Left cardiac atrium (tissue), 4 donors: ENCODE measurements at regions not wholly inside any gene's neighbourhood (a gene's known extent, or its start where the extent isn't known, plus 50 kb on each side); places are given as distances from the start of the nearest gene placed in this dataset.
"Not testable (repeated sequence)": the region's sequence is repeated elsewhere in the genome, so short reads cannot be mapped to it uniquely, and the experiment has no call there.

ENCODE experiments used
- ATAC-seq, 2 donors: fragments of 200-7000 bp; cut with Tn5 transposase; one replicate each; pipeline ENCODE4 v1.9.1; 2020; ENCODE audit warnings: mild to moderate bottlenecking in 2 of 2, moderate library complexity in 2 of 2
- DNase-seq: peaks from one replicate; pipeline ENCODE4 v3.0.0-alpha.2; 2020
- intact Hi-C, 2 donors: fragments of 100-400 bp; cut with DNase I; formaldehyde crosslinking; loops; one replicate each; pipeline versions ENCODE4 v1.14.1 to v1.15.1; 2022 to 2023
- donor health status: DM: no; HTN: yes; CAD: no.
- donor health status: DM: no; HTN: yes; CAD: no; lungs with severe emphysema.
- donor health status: DM: yes; HTN: yes; CAD: no.
- donor health status: Dilated cardiomyopathy.

DNA sequence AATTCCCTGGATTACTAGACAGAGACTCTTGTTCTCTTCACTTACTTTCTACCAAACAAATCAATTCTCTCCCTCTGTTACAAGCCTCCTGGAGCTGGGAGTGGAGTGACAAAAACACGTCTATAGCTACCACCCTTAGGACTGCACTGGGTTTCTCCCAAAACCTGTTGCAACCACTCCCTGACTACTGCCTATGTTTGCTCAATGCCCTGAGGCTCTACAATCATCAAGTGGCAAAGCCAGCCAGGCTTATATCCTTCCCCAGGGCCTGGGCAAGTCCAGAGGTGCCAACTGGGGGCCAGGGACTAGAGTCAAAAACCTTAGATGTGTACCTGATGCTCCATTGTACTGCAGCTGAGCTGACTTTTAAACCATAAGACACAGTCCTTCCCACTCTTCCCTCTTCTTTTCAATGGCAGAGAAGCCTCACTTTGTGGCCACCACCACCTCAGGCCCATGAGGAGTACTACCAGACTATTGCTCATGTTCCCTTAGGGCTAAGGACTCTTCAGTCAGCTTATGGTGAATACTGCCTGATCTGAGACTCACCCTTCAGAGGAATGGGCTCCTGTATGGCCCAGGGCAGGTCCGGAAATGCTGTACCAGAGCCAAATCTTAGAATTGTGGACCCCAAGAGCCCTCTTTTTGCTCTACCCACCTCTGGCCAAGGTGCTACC, 125.4 kb upstream of the PLCL2 start:
- DNase-seq (no peak), ATAC-seq (no peak)
- intact Hi-C loops: no loop called here

DNA sequence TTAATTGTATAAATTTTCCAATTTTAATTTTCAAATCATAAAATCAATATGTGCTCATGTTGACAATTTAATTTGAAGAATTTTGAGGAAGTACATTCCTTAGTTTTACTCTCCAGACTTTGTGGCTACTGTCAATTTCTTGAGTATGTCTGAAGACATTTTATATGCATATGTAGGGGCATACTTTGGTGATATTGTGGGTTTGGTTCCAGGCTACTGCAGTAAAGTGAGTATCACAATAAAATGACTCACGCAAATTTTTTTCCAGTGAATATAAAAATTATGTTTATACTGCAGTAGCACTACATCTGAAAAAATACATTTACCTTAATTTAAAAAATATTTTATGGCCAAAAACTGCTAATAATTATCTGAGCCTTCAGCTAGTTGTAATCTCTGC, 123.2 kb upstream of the PLCL2 start:
- intact Hi-C loops: no loop called here
- no peak for ATAC-seq
- DNase-seq: no peak

DNA sequence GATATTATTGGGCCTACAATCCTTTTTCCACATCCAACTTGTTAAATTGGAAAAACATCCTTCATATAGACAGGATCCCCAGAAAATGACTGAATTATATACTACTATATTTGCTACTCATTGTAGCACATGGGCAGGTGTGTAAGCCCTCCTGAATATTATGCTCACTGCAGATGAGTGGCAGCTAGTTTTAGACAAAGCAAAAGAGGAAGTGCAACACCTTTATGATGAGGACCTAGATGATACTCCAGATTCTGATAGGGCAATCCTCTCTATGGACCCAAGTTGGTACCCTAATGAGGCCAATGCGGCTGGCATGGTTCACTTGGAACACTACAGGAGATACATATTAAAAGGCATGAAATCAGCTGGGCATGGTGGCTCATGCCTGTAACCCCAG, 119.1 kb upstream of the PLCL2 start:
- ATAC-seq (no peak), DNase-seq (no peak)
- intact Hi-C loops: no loop called here

DNA sequence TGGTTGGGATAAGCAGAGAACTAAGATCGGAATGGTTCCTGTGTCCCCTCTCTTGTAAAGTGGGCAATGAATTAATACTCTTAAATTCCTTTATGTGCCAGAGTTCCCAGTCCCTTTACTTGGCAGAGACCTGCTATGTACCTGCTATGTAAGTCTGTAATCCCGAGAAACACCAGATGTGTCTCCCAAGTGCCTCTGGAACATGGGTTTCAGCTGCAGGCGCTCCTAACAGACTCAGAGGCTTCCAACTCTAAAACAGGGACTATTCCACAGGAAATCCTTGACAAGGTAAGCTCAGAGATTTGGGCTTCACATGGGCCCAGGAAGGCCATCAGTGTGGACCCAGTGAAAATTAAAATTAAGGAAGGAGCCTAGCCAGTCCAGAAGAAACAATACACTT, 117.7 kb upstream of the PLCL2 start:
- intact Hi-C loops: no loop called here
- ATAC-seq (peak; percentile 31 to 60), DNase-seq (no peak)

- no peak for ATAC-seq
- DNase-seq: no peak
- intact Hi-C loops: no loop called here
These were observed 116.7 kb upstream of the PLCL2 start for GRCh38 chr3:16768014-16768413.

GRCh38 chr3:16768956-16769355, 115.8 kb upstream of the PLCL2 start:
- intact Hi-C loops: no loop called here
- peak; percentile 31 to 56 for ATAC-seq

DNA sequence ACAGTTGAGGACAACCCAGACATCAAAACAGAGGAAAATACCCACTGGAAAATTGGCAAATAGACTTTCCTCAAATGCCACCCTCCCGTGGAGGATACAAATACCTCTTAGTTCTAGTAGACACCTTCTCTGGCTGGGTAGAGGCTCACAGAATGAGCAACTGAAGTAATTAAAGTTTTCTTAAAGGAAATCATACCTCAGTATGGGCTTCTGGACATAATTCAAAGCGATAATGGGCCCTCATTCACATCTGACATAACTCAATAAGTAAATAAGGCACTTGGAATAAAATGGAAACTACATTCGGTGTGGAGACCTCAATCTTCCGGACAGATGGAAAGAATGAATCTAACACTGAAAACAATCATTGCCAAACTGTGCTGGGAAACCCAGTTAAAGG, 115.2 kb upstream of the PLCL2 start:
- ATAC-seq (no peak), DNase-seq (no peak)
- intact Hi-C loops: no loop called here

More at GRCh38 chr3:16768956-16769355, 115.8 kb upstream of the PLCL2 start:
- DNase-seq: no peak

DNA sequence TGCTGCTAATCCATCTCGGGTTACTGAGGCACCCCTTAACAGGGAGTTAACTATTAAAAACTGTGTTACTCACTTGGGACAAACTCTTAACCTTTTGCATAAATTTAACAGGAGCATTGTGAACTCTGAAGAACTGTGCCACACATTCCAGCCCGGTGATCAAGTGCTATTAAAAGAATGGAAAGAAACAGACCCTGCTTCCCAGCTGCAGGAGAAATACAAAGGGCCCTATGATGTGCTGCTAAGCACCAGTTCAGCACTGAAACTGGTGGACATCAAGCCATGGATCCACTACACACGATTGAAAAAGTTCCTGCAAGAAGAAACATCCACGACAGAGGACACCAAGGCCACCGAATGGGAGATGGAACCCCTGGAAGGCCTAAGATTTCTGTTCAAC, 114.7 kb upstream of the PLCL2 start:
- intact Hi-C loops: no loop called here
- ATAC-seq: peak; percentile 82 to 86
- DNase-seq: no peak

GRCh38 chr3:16770792-16771191, 114.0 kb upstream of the PLCL2 start:
- peak in 1 of 2 donors; percentile 46 for ATAC-seq
- intact Hi-C loops: no loop called here
- no peak for DNase-seq

DNA sequence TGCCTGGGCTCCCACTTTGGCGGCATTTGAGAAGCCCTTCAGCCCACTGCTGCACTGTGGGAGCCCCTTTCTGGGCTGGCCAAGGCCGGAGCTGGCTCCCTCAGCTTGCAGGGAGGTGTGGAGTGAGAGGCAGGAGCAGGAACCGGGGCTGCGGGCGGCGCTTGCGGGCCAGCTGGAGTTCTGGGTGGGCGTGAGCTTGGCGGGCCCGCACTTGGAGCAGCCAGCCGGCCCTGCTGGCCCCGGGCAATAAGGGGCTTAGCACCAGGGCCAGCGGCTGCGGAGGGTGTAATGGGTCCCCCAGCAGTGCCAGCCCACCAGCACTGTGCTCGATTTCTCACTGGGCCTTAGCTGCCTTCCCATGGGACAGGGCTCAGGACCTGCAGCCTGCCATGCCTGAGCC, 111.2 kb upstream of the PLCL2 start:
- intact Hi-C loops, ATAC-seq, DNase-seq: not testable (repeated sequence)

GRCh38 chr3:16774536-16774935, 110.2 kb upstream of the PLCL2 start:
- ATAC-seq, DNase-seq, intact Hi-C loops: not testable (repeated sequence)

GRCh38 chr3:16784973-16785372, 99.8 kb upstream of the PLCL2 start:
- ATAC-seq (no peak), DNase-seq (no peak)
- intact Hi-C loops: no loop called here

DNA sequence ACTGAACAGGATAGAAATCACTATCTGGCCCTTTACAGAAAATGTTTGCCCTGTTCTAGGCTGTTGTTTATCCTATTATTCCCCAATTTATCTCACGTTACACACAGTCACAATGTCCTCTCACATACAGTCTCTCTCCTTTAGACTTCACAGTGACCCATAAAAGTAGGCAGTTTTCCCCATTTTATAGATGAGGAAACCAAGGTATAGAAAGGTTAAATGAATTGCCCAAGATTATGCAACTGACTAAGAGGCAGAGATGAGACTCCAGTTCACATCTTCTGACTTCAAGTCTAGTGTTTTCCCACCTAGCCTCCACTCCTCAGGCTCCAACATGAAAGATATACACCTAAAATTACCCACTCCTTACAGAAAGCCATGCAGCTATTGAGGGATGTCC, 99.3 kb upstream of the PLCL2 start:
- no peak for DNase-seq
- intact Hi-C loops: no loop called here
- no peak for ATAC-seq

- DNase-seq (no peak), ATAC-seq (peak in 1 of 2 donors; percentile 32)
- intact Hi-C loops: no loop called here
These were observed 96.2 kb upstream of the PLCL2 start for GRCh38 chr3:16788440-16789056.

- intact Hi-C loops: no loop called here
- DNase-seq (no peak), ATAC-seq (peak; percentile 12 to 50)
These were observed 95.2 kb upstream of the PLCL2 start for GRCh38 chr3:16789344-16790120.

- ATAC-seq: no peak
- intact Hi-C loops: no loop called here
These were observed 94.0 kb upstream of the PLCL2 start for GRCh38 chr3:16790432-16791400.

DNA sequence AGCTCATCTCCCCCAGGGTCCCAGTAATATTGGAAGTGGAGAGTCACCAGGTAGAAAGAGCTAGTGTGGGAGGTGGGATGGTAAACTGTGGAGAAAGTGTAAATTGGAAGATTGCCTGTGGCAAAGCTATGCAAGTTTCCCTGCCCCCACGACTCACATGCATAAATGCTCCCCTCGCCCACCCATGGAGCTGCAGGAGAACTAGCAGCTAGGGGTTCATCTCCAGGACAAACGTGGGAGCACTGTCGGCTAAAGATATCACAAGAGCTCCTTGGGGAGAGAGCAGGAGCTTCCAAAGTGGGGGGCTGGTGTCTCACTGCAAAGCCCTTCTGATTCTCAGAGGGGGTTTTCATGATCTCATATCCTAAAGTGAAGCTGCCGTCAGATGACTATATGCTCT, 91.4 kb upstream of the PLCL2 start:
- ATAC-seq: no peak
- no peak for DNase-seq
- intact Hi-C loops: no loop called here

More at GRCh38 chr3:16790432-16791400, 94.0 kb upstream of the PLCL2 start:
- no peak for DNase-seq

DNA sequence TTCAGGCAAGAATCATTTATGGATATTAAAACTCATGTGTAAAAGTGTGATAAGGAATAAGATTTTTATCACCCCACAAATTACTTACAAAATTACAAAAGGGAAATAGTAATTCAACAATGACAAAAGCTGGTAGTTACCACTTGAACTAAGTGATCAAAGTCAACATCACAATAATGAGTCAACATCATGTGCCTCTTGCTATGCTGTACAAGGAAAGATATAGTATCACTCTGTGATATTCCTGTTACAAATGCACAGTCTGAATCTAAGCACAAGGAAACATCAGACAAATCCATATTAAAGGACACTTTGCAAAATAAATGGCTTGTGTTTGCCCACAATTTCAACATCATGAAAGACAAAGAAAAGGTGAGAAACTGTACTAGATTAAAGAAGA, 90.5 kb upstream of the PLCL2 start:
- no peak for ATAC-seq
- DNase-seq: no peak
- intact Hi-C loops: no loop called here

DNA sequence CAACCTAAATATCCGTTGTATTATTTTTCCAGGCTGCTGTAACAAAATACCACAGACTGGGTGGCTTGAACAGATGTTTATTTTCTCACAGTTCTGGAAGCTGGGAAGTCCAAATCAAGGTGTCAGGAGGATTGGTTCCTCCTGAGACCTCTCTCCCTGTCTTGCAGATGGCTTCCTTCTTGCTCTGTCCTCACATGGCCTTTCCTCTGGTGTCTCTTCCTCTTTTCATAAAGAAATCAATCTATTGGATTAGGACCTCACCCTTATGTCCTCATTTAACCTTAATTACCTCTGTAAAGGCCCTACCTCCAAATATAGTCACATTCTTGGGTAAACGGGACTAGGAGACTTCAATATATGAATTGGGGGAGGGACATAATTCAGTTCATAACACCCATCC, 89.2 kb upstream of the PLCL2 start:
- intact Hi-C loops: no loop called here
- no peak for ATAC-seq
- DNase-seq: no peak
